ENCODE measurements at regions not wholly inside any gene's neighbourhood (a gene's known extent, or its start where the extent isn't known, plus 50 kb on each side); places are given as distances from the start of the nearest gene placed in this dataset.

- no peak for DNase-seq (ENCODE audit: low read depth)
These were observed 276.0 kb upstream of the NR5A2 start for GRCh38 chr1:199751506-199751905.

GRCh38 chr1:199751962-199752687 lies 275.4 kb upstream of the NR5A2 start:
- no peak for DNase-seq (ENCODE audit: low read depth)

- DNase-seq (ENCODE audit: low read depth): no peak
These were observed 274.9 kb upstream of the NR5A2 start for GRCh38 chr1:199752688-199753027.

GRCh38 chr1:199753513-199753912 lies 274.0 kb upstream of the NR5A2 start:
- no peak for DNase-seq (ENCODE audit: low read depth)

- DNase-seq (ENCODE audit: low read depth): no peak
These were observed 271.4 kb upstream of the NR5A2 start for GRCh38 chr1:199756066-199756465.

GRCh38 chr1:199758626-199759255 lies 268.8 kb upstream of the NR5A2 start:
- DNase-seq (ENCODE audit: low read depth): no peak

- DNase-seq (ENCODE audit: low read depth): no peak
These were observed 268.2 kb upstream of the NR5A2 start for GRCh38 chr1:199759268-199759730.

GRCh38 chr1:199762572-199762971 lies 264.9 kb upstream of the NR5A2 start:
- no peak for DNase-seq (ENCODE audit: low read depth)

GRCh38 chr1:199766218-199766792 lies 261.2 kb upstream of the NR5A2 start:
- no peak for DNase-seq (ENCODE audit: low read depth)

GRCh38 chr1:199767700-199768099 lies 259.8 kb upstream of the NR5A2 start:
- no peak for DNase-seq (ENCODE audit: low read depth)

- no peak for DNase-seq (ENCODE audit: low read depth)
These were observed 252.9 kb upstream of the NR5A2 start for GRCh38 chr1:199774433-199775089.

GRCh38 chr1:199776768-199777497 lies 250.6 kb upstream of the NR5A2 start:
- DNase-seq (ENCODE audit: low read depth): no peak

GRCh38 chr1:199778324-199778955 lies 249.1 kb upstream of the NR5A2 start:
- no peak for DNase-seq (ENCODE audit: low read depth)

- DNase-seq (ENCODE audit: low read depth): no peak
These were observed 247.4 kb upstream of the NR5A2 start for GRCh38 chr1:199780091-199780490.

GRCh38 chr1:199780948-199781670 lies 246.4 kb upstream of the NR5A2 start:
- no peak for DNase-seq (ENCODE audit: low read depth)

GRCh38 chr1:199784138-199784895 lies 243.2 kb upstream of the NR5A2 start:
- DNase-seq (ENCODE audit: low read depth): no peak

- DNase-seq (ENCODE audit: low read depth): no peak
These were observed 240.8 kb upstream of the NR5A2 start for GRCh38 chr1:199786695-199787094.

GRCh38 chr1:199789141-199789540 lies 238.4 kb upstream of the NR5A2 start:
- DNase-seq (ENCODE audit: low read depth): no peak

GRCh38 chr1:199791495-199791894 lies 236.0 kb upstream of the NR5A2 start:
- DNase-seq (ENCODE audit: low read depth): no peak

GRCh38 chr1:199792874-199793273 lies 234.6 kb upstream of the NR5A2 start:
- DNase-seq (ENCODE audit: low read depth): no peak
